HEK293 (cell line): ENCODE measurements at regions not wholly inside any gene's neighbourhood (a gene's known extent, or its start where the extent isn't known, plus 50 kb on each side); places are given as distances from the start of the nearest gene placed in this dataset.

Experiments
- CTCF ChIA-PET: fragments of 350-600 bp; formaldehyde crosslinking; extraction: SDS; loops from one replicate; lab custom pipeline; 2021; ENCODE audit warnings: antibody characterized with exemption; lab: Yijun Ruan, JAX
- POLR2A ChIA-PET: fragments of 300-600 bp; formaldehyde crosslinking; extraction: SDS; loops from one replicate; lab custom pipeline; 2020; ENCODE audit warnings: antibody characterized with exemption, inconsistent platforms; lab: Yijun Ruan, JAX
- H3K27ac ChIP-seq: fragments of 200-500 bp; sonication (Bioruptor generic); 2 replicates; pipeline ENCODE4 v1.5.1; 2014; ENCODE audit warnings: low read depth, low read length, control low read depth, inconsistent platforms; ENCODE audit errors: extremely low read depth
- H3K36me3 ChIP-seq, 2 experiments: fragments of 200-500 bp in 1 of 2; sonication (Bioruptor generic) in 1 of 2; 1 replicate in 1 of 2; 2 replicates in 1 of 2; pipeline ENCODE4 v1.5.1; 2014 to 2017; ENCODE audit warnings: inconsistent platforms in 2 of 2, low read length in 2 of 2; ENCODE audit not compliant: control insufficient read depth in 2 of 2, insufficient read depth in 1 of 2
- H3K4me1 ChIP-seq: fragments of 200-500 bp; sonication (Bioruptor generic); 2 replicates; pipeline ENCODE4 v1.5.1; 2014; ENCODE audit warnings: mild to moderate bottlenecking, low read length, inconsistent platforms; ENCODE audit not compliant: control insufficient read depth, insufficient read depth
- H3K4me3 ChIP-seq: 2 replicates; pipeline ENCODE4 v1.5.1; 2011; ENCODE audit warnings: low read depth, mild to moderate bottlenecking, control low read depth, low read length, moderate library complexity
- H3K9me3 ChIP-seq: fragments of 200-500 bp; sonication (Bioruptor generic); 2 replicates; pipeline ENCODE4 v1.5.1; 2014; ENCODE audit warnings: low read depth, low read length, inconsistent platforms; ENCODE audit not compliant: control insufficient read depth, insufficient read depth
- BCL11B ChIP-seq: fragments of 450-650 bp; formaldehyde crosslinking; IDR thresholded peaks from 2 replicates; pipeline ENCODE4 v1.5.1; 2016; ENCODE audit warnings: low read depth, missing biosample characterization, missing genetic modification characterization
- HOXC10 ChIP-seq: sonication (generic); formaldehyde crosslinking; IDR thresholded peaks from 2 replicates; pipeline ENCODE4 v1.8.1; 2023; ENCODE audit warnings: mild to moderate bottlenecking, missing genetic modification reagents
- KLF10 ChIP-seq: fragments of 450-650 bp; IDR thresholded peaks from 2 replicates; pipeline ENCODE4 v1.5.1; 2018; ENCODE audit warnings: missing biosample characterization, mild to moderate bottlenecking, missing genetic modification characterization
- KLF8 ChIP-seq: fragments of 450-650 bp; formaldehyde crosslinking; IDR thresholded peaks from 2 replicates; pipeline ENCODE4 v1.5.1; 2016; ENCODE audit warnings: missing biosample characterization, missing genetic modification characterization
- MEIS1 ChIP-seq: sonication (generic); formaldehyde crosslinking; IDR thresholded peaks from 2 replicates; pipeline ENCODE4 v1.8.1; 2022; ENCODE audit warnings: missing genetic modification reagents, mild to moderate bottlenecking, borderline replicate concordance
- MZF1 ChIP-seq: fragments of 450-650 bp; formaldehyde crosslinking; IDR thresholded peaks from 2 replicates; pipeline ENCODE4 v1.5.1; 2017; ENCODE audit warnings: missing biosample characterization, missing genetic modification characterization, borderline replicate concordance
- REPIN1 ChIP-seq: fragments of 450-650 bp; formaldehyde crosslinking; IDR thresholded peaks from 2 replicates; pipeline ENCODE4 v1.5.1; 2017; ENCODE audit warnings: missing biosample characterization, missing genetic modification characterization, low read depth
- ZBTB1 ChIP-seq: fragments of 450-650 bp; formaldehyde crosslinking; IDR thresholded peaks from 2 replicates; pipeline ENCODE4 v1.5.1; 2016; ENCODE audit warnings: missing biosample characterization, missing genetic modification characterization
- ZNF133 ChIP-seq: fragments of 450-650 bp; formaldehyde crosslinking; IDR thresholded peaks from 2 replicates; pipeline ENCODE4 v1.5.1; 2016; ENCODE audit warnings: missing biosample characterization, missing genetic modification characterization
- ZNF24 ChIP-seq: fragments of 450-650 bp; formaldehyde crosslinking; IDR thresholded peaks from 2 replicates; pipeline ENCODE4 v1.5.1; 2016; ENCODE audit warnings: missing biosample characterization, missing genetic modification characterization
- ZNF335 ChIP-seq: fragments of 450-650 bp; formaldehyde crosslinking; conservative IDR thresholded peaks from 2 replicates; pipeline ENCODE4 v1.5.1; 2016; ENCODE audit warnings: missing biosample characterization, missing genetic modification characterization
- ZNF48 ChIP-seq: fragments of 450-650 bp; formaldehyde crosslinking; IDR thresholded peaks from 2 replicates; pipeline ENCODE4 v1.5.1; 2016; ENCODE audit warnings: missing biosample characterization, missing genetic modification characterization
- ZNF501 ChIP-seq: fragments of 450-650 bp; formaldehyde crosslinking; IDR thresholded peaks from 2 replicates; pipeline ENCODE4 v1.5.1; 2016; ENCODE audit warnings: missing biosample characterization, missing genetic modification characterization
- ZNF530 ChIP-seq: fragments of 450-650 bp; formaldehyde crosslinking; IDR thresholded peaks from 2 replicates; pipeline ENCODE4 v1.5.1; 2016; ENCODE audit warnings: low read depth, missing biosample characterization, missing genetic modification characterization
- ZNF654 ChIP-seq: fragments of 450-650 bp; formaldehyde crosslinking; IDR thresholded peaks from 2 replicates; pipeline ENCODE4 v1.5.1; 2016; ENCODE audit warnings: low read depth, missing biosample characterization, missing genetic modification characterization
- ZNF677 ChIP-seq: fragments of 450-650 bp; IDR thresholded peaks from 2 replicates; pipeline ENCODE4 v1.5.0; 2018; ENCODE audit warnings: missing biosample characterization, mild to moderate bottlenecking, missing genetic modification characterization, moderate library complexity
- ZNF701 ChIP-seq: fragments of 450-650 bp; formaldehyde crosslinking; IDR thresholded peaks from 2 replicates; pipeline ENCODE4 v1.5.1; 2016; ENCODE audit warnings: missing biosample characterization, missing genetic modification characterization
- TF ChIP-seq, protein P1 (sequence below): fragments of 450-650 bp; formaldehyde crosslinking; IDR thresholded peaks from 2 replicates; pipeline ENCODE4 v1.5.1; 2017; ENCODE audit warnings: missing biosample characterization, mild to moderate bottlenecking, missing genetic modification characterization, moderate library complexity
- TF ChIP-seq, protein P2 (sequence below): IDR thresholded peaks from 2 replicates; pipeline ENCODE4 v1.6.1; 2011; ENCODE audit warnings: mild to moderate bottlenecking, low read depth, low read length, borderline replicate concordance
- TF ChIP-seq, protein P3 (sequence below): fragments of 450-650 bp; formaldehyde crosslinking; IDR thresholded peaks from 2 replicates; pipeline ENCODE4 v1.5.1; 2017; ENCODE audit warnings: missing biosample characterization, missing genetic modification characterization
- TF ChIP-seq, protein P4 (sequence below): fragments of 450-650 bp; formaldehyde crosslinking; IDR thresholded peaks from 2 replicates; pipeline ENCODE4 v1.5.1; 2016; ENCODE audit warnings: missing biosample characterization, missing genetic modification characterization
- TF ChIP-seq, protein P5 (sequence below): fragments of 450-650 bp; formaldehyde crosslinking; IDR thresholded peaks from 2 replicates; pipeline ENCODE4 v1.5.1; 2017; ENCODE audit warnings: missing biosample characterization, missing genetic modification characterization
- TF ChIP-seq, protein P6 (sequence below): fragments of 450-650 bp; formaldehyde crosslinking; IDR thresholded peaks from 2 replicates; pipeline ENCODE4 v1.5.1; 2016; ENCODE audit warnings: missing biosample characterization, missing genetic modification characterization
- TF ChIP-seq, protein P7 (sequence below): fragments of 450-650 bp; formaldehyde crosslinking; IDR thresholded peaks from 2 replicates; pipeline ENCODE4; 2016; ENCODE audit warnings: missing biosample characterization, missing genetic modification characterization
- TF ChIP-seq, protein P8 (sequence below): fragments of 450-650 bp; formaldehyde crosslinking; IDR thresholded peaks from 2 replicates; pipeline ENCODE4 v1.5.1; 2017; ENCODE audit warnings: missing biosample characterization, missing genetic modification characterization

DNA sequence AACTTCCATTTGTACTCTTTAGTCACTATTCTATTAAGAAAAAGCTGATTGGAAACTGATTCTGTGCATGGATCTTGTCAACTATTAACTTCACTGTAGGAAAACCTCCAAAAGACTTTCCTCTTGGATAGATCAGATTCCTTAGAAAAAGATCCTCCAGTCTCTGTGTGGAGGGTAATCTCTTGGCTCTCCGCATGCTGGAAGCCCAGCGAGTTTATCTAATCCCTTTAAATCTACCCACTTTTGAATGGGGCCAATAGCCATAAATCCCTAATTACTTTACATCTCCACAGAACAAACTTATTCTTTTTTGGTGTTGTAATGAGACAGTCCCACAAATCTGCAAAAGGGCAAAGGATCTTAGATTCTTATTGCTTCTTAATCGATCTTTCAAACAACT is 1206.4 kb upstream of the ADGRL4 start:
- POLR2A ChIA-PET, result no interaction called here

DNA sequence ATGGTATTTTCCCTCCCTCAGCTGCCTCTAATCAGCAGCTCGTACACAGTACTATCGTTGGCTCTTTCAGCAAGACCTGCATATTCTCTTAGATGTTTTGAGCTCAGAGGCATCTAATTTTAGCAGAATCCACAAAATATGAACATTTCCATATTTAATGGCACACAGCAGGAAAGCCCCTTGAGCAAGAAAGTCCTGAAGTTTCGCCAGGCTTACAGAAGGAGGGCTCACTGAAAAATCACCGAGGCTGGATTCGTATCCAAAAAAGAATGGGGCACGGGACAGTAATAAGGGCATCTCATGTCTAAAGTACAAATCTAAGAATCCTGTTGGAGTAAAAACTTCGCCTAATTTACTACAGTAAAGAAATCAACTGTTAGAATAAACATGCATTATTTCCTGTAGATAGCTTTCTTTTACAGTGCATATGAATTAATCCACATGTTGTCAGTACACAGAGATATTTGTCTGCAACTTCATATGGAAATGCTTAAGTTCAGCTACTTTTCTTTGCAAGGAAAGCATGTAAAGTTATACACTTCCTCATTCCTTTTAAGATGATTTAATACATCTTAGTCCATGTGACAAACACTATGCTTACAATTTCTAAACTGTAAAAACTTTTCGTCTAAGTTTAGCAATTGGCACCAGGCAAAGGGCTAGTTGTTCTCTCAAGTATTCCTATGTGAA is 1205.3 kb upstream of the ADGRL4 start:
- Histone ChIP-seq H3K36me3 (no peaks in the 10 kb centered on the region), H3K4me1 (no peaks in the 10 kb centered on the region), H3K9me3 (no peaks in the 10 kb centered on the region), H3K27ac (no peak overlapping the region), H3K4me3 (no peak overlapping the region)
- ChIA-PET POLR2A (no interaction called here), CTCF (no interaction called here)
- TF ChIP-seq REPIN1 (tag by site-specific recombination) (no peak), ZNF335 (tag by site-specific recombination) (no peak), ZNF677 (tag by site-specific recombination) (no peak), MZF1 (tag by site-specific recombination) (no peak), HOXC10 (no peak), KLF10 (no peak), ZNF48 (tag by site-specific recombination) (no peak), ZNF530 (tag by site-specific recombination) (no peak)
- TF ChIP-seq, protein P1, sequence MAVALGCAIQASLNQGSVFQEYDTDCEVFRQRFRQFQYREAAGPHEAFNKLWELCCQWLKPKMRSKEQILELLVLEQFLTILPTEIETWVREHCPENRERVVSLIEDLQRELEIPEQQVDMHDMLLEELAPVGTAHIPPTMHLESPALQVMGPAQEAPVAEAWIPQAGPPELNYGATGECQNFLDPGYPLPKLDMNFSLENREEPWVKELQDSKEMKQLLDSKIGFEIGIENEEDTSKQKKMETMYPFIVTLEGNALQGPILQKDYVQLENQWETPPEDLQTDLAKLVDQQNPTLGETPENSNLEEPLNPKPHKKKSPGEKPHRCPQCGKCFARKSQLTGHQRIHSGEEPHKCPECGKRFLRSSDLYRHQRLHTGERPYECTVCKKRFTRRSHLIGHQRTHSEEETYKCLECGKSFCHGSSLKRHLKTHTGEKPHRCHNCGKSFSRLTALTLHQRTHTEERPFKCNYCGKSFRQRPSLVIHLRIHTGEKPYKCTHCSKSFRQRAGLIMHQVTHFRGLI, result no peak
- TF ChIP-seq, protein P2, sequence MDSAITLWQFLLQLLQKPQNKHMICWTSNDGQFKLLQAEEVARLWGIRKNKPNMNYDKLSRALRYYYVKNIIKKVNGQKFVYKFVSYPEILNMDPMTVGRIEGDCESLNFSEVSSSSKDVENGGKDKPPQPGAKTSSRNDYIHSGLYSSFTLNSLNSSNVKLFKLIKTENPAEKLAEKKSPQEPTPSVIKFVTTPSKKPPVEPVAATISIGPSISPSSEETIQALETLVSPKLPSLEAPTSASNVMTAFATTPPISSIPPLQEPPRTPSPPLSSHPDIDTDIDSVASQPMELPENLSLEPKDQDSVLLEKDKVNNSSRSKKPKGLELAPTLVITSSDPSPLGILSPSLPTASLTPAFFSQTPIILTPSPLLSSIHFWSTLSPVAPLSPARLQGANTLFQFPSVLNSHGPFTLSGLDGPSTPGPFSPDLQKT, result no peak

More for the DNA sequence above, 1206.4 kb upstream of the ADGRL4 start:
- CTCF ChIA-PET, result no interaction called here
- TF ChIP-seq ZNF501, result no peak
- TF ChIP-seq, protein P3, sequence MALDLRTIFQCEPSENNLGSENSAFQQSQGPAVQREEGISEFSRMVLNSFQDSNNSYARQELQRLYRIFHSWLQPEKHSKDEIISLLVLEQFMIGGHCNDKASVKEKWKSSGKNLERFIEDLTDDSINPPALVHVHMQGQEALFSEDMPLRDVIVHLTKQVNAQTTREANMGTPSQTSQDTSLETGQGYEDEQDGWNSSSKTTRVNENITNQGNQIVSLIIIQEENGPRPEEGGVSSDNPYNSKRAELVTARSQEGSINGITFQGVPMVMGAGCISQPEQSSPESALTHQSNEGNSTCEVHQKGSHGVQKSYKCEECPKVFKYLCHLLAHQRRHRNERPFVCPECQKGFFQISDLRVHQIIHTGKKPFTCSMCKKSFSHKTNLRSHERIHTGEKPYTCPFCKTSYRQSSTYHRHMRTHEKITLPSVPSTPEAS (tag by site-specific recombination), result no peak
- no peak for TF ChIP-seq MEIS1 (CRISPR knock-in tag)
- TF ChIP-seq, protein P4, sequence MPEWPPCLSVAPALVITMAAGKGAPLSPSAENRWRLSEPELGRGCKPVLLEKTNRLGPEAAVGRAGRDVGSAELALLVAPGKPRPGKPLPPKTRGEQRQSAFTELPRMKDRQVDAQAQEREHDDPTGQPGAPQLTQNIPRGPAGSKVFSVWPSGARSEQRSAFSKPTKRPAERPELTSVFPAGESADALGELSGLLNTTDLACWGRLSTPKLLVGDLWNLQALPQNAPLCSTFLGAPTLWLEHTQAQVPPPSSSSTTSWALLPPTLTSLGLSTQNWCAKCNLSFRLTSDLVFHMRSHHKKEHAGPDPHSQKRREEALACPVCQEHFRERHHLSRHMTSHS, result no peak
- TF ChIP-seq KLF10, result no peak
- no peak for TF ChIP-seq ZNF133 (tag by site-specific recombination)
- no peak for TF ChIP-seq ZNF24
- TF ChIP-seq, protein P5, sequence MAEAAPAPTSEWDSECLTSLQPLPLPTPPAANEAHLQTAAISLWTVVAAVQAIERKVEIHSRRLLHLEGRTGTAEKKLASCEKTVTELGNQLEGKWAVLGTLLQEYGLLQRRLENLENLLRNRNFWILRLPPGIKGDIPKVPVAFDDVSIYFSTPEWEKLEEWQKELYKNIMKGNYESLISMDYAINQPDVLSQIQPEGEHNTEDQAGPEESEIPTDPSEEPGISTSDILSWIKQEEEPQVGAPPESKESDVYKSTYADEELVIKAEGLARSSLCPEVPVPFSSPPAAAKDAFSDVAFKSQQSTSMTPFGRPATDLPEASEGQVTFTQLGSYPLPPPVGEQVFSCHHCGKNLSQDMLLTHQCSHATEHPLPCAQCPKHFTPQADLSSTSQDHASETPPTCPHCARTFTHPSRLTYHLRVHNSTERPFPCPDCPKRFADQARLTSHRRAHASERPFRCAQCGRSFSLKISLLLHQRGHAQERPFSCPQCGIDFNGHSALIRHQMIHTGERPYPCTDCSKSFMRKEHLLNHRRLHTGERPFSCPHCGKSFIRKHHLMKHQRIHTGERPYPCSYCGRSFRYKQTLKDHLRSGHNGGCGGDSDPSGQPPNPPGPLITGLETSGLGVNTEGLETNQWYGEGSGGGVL, result no peak
- no peak for TF ChIP-seq BCL11B (tag by site-specific recombination)
- no peak for TF ChIP-seq KLF8 (tag by site-specific recombination)
- no peak for TF ChIP-seq ZNF654 (tag by site-specific recombination)
- TF ChIP-seq ZBTB1 (tag by site-specific recombination), result no peak
- TF ChIP-seq, protein P6, sequence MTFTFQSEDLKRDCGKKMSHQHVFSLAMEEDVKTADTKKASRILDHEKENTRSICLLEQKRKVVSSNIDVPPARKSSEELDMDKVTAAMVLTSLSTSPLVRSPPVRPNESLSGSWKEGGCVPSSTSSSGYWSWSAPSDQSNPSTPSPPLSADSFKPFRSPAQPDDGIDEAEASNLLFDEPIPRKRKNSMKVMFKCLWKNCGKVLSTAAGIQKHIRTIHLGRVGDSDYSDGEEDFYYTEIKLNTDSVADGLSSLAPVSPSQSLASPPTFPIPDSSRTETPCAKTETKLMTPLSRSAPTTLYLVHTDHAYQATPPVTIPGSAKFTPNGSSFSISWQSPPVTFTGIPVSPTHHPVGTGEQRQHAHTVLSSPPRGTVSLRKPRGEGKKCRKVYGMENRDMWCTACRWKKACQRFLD (tag by site-specific recombination), result no peak
- no peak for TF ChIP-seq REPIN1 (tag by site-specific recombination)
- TF ChIP-seq, protein P7, sequence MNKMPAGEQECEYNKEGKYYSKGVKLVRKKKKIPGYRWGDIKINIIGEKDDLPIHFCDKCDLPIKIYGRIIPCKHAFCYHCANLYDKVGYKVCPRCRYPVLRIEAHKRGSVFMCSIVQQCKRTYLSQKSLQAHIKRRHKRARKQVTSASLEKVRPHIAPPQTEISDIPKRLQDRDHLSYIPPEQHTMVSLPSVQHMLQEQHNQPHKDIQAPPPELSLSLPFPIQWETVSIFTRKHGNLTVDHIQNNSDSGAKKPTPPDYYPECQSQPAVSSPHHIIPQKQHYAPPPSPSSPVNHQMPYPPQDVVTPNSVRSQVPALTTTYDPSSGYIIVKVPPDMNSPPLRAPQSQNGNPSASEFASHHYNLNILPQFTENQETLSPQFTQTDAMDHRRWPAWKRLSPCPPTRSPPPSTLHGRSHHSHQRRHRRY (tag by site-specific recombination), result no peak
- TF ChIP-seq ZNF701 (tag by site-specific recombination), result no peak
- TF ChIP-seq, protein P8, sequence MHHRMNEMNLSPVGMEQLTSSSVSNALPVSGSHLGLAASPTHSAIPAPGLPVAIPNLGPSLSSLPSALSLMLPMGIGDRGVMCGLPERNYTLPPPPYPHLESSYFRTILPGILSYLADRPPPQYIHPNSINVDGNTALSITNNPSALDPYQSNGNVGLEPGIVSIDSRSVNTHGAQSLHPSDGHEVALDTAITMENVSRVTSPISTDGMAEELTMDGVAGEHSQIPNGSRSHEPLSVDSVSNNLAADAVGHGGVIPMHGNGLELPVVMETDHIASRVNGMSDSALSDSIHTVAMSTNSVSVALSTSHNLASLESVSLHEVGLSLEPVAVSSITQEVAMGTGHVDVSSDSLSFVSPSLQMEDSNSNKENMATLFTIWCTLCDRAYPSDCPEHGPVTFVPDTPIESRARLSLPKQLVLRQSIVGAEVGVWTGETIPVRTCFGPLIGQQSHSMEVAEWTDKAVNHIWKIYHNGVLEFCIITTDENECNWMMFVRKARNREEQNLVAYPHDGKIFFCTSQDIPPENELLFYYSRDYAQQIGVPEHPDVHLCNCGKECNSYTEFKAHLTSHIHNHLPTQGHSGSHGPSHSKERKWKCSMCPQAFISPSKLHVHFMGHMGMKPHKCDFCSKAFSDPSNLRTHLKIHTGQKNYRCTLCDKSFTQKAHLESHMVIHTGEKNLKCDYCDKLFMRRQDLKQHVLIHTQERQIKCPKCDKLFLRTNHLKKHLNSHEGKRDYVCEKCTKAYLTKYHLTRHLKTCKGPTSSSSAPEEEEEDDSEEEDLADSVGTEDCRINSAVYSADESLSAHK (tag by site-specific recombination), result no peak
- H3K9me3 ChIP-seq, result no peaks in the 10 kb centered on the region
- H3K36me3 ChIP-seq, result no peaks in the 10 kb centered on the region
- H3K27ac ChIP-seq, result no peak overlapping the region
- no peak overlapping the region for H3K4me3 ChIP-seq
- H3K4me1 ChIP-seq, result no peaks in the 10 kb centered on the region
